NT2/D1 (cell line): ENCODE measurements at regions not wholly inside any gene's neighbourhood (a gene's known extent, or its start where the extent isn't known, plus 50 kb on each side); places are given as distances from the start of the nearest gene placed in this dataset.

Experiments used
- SUZ12 ChIP-seq: IDR thresholded peaks from 2 replicates; pipeline ENCODE4 v1.6.1; 2011; ENCODE audit not compliant: insufficient read length, insufficient read depth; ENCODE audit errors: extremely low read depth
- YY1 ChIP-seq: IDR thresholded peaks from 2 replicates; pipeline ENCODE4 v1.6.1; 2011; ENCODE audit not compliant: insufficient read length, insufficient read depth
- ZNF274 ChIP-seq: IDR thresholded peaks from 2 replicates; pipeline ENCODE4 v1.6.1; 2011; ENCODE audit warnings: mild to moderate bottlenecking, low read depth, low read length

GRCh38 chr3:82293435-82293834 is 532.0 kb upstream of the GBE1 start:
- TF ChIP-seq SUZ12 (no peak), ZNF274 (no peak), YY1 (no peak)
